ENCODE measurements at regions not wholly inside any gene's neighbourhood (a gene's known extent, or its start where the extent isn't known, plus 50 kb on each side); places are given as distances from the start of the nearest gene placed in this dataset.

- no peak for TF ChIP-seq EZH2phosphoT487 (IDR thresholded peaks at IDR 0.05; ENCODE audit: borderline replicate concordance)
- TF ChIP-seq CTCF (conservative IDR thresholded peaks at IDR 0.05; ENCODE audit: low read length) = no peak
These were observed 284.7 kb downstream of the DAD1 start for GRCh38 chr14:22304326-22304725.

Measured in Loucy (cell line).